ENCODE measurements at regions not wholly inside any gene's neighbourhood (a gene's known extent, or its start where the extent isn't known, plus 50 kb on each side); places are given as distances from the start of the nearest gene placed in this dataset.
"Not testable (repeated sequence)": the region's sequence is repeated elsewhere in the genome, so short reads cannot be mapped to it uniquely, and the experiment has no call there.

DNA sequence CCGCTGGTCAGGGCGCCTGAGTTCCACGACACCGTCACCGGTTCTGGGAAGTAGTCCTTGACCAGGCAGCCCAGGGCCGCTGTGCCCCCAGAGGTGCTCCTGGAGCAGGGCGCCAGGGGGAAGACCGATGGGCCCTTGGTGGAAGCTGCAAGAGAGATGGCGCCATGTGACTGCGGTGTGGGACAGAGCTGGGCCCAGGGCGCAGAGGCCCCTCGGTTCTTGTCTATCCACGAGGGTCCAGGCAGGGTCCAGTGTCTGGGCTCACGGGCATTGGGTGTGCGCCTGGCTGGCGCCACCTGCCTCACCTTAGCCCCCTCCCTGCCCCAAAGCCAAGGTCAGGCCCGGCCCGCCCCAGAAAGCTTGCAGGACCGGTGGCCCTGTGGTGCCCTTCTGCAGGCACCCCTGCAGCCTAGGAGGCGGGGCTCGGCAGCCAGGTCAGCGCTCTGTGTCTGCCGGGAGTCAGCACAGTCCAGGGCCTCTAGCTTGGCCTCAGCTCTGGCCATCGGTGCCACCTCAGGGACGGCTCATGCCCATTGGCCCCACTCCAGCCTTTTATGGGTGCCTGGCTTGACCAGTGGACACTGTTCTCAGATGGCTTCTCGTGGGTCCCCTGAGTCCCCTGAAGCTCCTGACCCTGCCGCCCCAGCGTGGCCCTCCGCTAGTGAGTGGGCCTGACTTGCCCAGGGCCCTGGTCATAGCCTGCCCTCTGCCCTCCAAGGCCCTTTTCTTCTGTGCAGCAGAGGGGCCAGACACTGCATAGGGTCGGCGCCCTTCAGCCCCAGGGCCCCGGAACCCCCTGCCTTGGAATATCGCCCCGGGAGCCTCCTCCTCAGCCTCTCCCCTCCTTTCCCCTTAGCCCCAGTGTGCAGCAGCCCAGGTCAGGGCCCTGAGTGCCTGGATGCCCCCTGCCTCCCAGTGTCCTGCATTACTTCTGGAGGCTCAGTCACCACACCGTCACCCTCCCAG is 245.2 kb downstream of the TMEM121 start:
- not testable (repeated sequence) for DNase-seq (ENCODE audit: low read depth); H3K4me3 ChIP-seq (ENCODE audit: control insufficient read depth, low read depth, low read length)

DNA sequence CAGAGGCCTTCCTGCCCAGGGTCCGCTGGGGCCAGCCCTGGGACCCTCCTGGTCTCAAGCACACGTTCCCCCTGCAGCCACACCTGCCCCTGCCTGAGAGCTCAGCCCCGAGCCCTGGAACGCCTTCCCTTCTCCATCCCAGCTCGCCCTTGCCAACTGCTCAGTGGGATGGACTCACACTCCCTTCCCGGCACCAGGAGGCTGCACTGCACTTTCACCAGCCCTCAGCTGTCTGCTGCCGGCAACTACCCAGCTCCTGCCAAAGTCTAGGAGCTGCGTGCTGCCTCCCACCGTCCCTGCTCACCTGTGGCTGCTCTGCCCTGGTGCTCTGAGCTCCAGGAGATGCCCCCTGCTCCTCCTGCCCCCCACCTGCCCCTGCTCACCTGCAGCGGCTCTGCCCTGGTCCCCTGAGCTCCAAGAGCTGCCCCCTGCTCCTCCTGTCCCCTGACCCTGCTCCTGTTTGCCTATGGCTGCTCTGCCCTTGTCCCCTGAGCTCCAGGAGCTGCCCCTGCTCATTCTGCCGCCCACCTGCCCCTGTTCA is 246.4 kb downstream of the TMEM121 start:
- not testable (repeated sequence) for H3K4me3 ChIP-seq (ENCODE audit: control insufficient read depth, low read depth, low read length); DNase-seq (ENCODE audit: low read depth)

GRCh38 chr14:105773584-105773983 is 247.2 kb downstream of the TMEM121 start:
- no peak for DNase-seq (ENCODE audit: low read depth)
- no peak for TF ChIP-seq CTCF (IDR thresholded peaks at IDR 0.05; ENCODE audit: control insufficient read depth, insufficient read depth, low read depth, low read length, missing control alignments)
- H3K4me3 ChIP-seq (ENCODE audit: control insufficient read depth, low read depth, low read length), result no peak overlapping the region

- no peak for TF ChIP-seq CTCF (IDR thresholded peaks at IDR 0.05; ENCODE audit: control insufficient read depth, insufficient read depth, low read depth, low read length, missing control alignments)
- no peak overlapping the region for H3K4me3 ChIP-seq (ENCODE audit: control insufficient read depth, low read depth, low read length)
- no peak for DNase-seq (ENCODE audit: low read depth)
Observed at GRCh38 chr14:105774001-105774400, 247.6 kb downstream of the TMEM121 start.

- not testable (repeated sequence) for DNase-seq (ENCODE audit: low read depth); H3K4me3 ChIP-seq (ENCODE audit: control insufficient read depth, low read depth, low read length)
Observed at GRCh38 chr14:105774585-105775348, 248.4 kb downstream of the TMEM121 start.

DNA sequence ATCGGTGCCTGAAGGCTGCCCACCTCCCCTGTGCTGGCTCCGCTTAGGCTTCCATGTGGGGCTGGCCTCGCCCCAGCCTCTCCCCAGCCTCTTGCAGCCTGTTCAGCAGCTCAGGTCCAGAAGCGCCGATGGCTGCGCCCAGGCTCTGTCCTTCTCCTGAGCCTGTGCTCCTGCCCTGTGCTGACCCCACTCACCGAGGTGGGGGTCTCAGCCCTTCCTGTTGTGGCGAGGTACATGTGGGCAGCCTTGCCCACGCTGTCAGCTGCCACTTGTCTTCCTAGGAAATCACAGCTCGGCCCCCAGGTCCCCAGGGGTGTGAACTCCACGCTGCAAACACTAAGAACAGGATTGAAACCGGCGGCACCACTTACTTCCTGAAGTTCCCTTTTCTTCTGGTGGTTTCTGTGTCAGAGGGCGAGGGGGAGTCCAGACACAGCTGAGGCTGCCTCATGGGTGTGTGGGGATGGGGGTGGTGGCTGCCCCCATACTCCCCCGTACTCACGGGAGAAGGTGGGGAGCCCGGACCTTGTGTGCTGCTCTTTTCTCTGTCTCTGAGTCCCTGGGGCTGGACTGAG is 249.1 kb downstream of the TMEM121 start:
- DNase-seq (ENCODE audit: low read depth); H3K4me3 ChIP-seq (ENCODE audit: control insufficient read depth, low read depth, low read length): not testable (repeated sequence)

DNA sequence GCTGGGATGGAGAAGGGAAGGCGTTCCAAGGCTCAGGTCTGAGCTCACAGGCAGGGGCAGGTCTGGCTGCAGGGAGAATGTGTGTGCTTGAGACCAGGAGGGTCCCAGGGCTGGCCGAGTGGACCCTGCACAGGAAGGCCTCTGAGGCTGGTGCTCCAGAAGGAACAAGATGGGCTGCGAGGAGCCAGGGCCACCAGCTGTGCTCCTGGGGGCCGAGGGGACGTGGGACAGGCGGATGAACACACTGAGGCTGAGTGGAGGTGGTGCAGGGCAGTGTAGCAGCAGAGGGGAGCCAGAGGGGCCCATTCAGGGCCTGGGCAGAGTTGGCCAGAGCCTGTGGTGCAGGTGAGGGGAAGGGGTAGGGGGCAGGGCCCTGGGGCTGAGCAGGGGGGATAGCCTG is 249.7 kb downstream of the TMEM121 start:
- H3K4me3 ChIP-seq (ENCODE audit: control insufficient read depth, low read depth, low read length); DNase-seq (ENCODE audit: low read depth): not testable (repeated sequence)

DNA sequence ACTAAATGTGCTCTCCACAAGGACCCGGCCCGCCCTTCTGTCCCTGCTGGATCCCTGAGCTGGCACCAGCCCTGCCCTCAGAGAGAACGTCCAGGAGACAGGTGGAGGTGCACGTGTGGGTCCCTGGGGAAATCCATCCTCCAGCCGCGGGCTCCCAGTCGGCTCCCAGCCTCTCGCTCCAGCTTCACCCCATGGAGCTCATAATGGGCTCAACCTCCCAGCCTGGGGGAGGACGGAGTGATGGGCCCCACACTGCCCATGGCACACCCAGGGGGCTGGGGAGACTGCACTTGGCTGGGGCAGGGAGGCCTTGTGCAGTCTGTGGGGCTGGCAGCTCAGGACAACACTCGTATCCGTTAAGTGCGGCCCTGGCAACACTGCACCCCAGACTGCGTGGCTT is 250.5 kb downstream of the TMEM121 start:
- TF ChIP-seq CTCF (IDR thresholded peaks at IDR 0.05; ENCODE audit: control insufficient read depth, insufficient read depth, low read depth, low read length, missing control alignments), result no peak
- H3K4me3 ChIP-seq (ENCODE audit: control insufficient read depth, low read depth, low read length), result no peak overlapping the region
- no peak for DNase-seq (ENCODE audit: low read depth)

- no peak for DNase-seq (ENCODE audit: low read depth)
- TF ChIP-seq CTCF (IDR thresholded peaks at IDR 0.05; ENCODE audit: control insufficient read depth, insufficient read depth, low read depth, low read length, missing control alignments), result no peak
Observed at GRCh38 chr14:105783707-105784106, 257.3 kb downstream of the TMEM121 start.

More at GRCh38 chr14:105783707-105784106, 257.3 kb downstream of the TMEM121 start:
- no peak overlapping the region for H3K4me3 ChIP-seq (ENCODE audit: control insufficient read depth, low read depth, low read length)
